Esophagus squamous epithelium (tissue), 4 donors: ENCODE measurements at regions not wholly inside any gene's neighbourhood (a gene's known extent, or its start where the extent isn't known, plus 50 kb on each side); places are given as distances from the start of the nearest gene placed in this dataset.

Experiments used
- POLR2A ChIP-seq, 4 donors: fragments of 450-650 bp; IDR thresholded peaks; one replicate each; pipeline ENCODE4 v1.6.1; 2017; ENCODE audit warnings: antibody characterized with exemption in 4 of 4, mild to moderate bottlenecking in 4 of 4, moderate library complexity in 3 of 4
- TF ChIP-seq, protein P1 (sequence below), 6 experiments: fragments of 450-650 bp in 4 of 6; fragments of 200-600 bp in 2 of 6; sonication (generic) in 2 of 6; IDR thresholded peaks; one replicate each; pipeline ENCODE4 v1.5.1; 2016 to 2019; ENCODE audit warnings: antibody characterized with exemption in 6 of 6, mild to moderate bottlenecking in 4 of 6, moderate library complexity in 4 of 6

- TF ChIP-seq, protein P1, sequence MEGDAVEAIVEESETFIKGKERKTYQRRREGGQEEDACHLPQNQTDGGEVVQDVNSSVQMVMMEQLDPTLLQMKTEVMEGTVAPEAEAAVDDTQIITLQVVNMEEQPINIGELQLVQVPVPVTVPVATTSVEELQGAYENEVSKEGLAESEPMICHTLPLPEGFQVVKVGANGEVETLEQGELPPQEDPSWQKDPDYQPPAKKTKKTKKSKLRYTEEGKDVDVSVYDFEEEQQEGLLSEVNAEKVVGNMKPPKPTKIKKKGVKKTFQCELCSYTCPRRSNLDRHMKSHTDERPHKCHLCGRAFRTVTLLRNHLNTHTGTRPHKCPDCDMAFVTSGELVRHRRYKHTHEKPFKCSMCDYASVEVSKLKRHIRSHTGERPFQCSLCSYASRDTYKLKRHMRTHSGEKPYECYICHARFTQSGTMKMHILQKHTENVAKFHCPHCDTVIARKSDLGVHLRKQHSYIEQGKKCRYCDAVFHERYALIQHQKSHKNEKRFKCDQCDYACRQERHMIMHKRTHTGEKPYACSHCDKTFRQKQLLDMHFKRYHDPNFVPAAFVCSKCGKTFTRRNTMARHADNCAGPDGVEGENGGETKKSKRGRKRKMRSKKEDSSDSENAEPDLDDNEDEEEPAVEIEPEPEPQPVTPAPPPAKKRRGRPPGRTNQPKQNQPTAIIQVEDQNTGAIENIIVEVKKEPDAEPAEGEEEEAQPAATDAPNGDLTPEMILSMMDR (IDR thresholded peaks at IDR 0.05), result no peak
- no peak for TF ChIP-seq POLR2A (IDR thresholded peaks at IDR 0.05)
These were observed 298.3 kb downstream of the CDH11 start for GRCh38 chr16:64823481-64824075.
